Loucy (cell line): ENCODE measurements at regions not wholly inside any gene's neighbourhood (a gene's known extent, or its start where the extent isn't known, plus 50 kb on each side); places are given as distances from the start of the nearest gene placed in this dataset.
A peak's percentile ranks its signal among the peaks of the same experiment; 100 is the strongest.

Source experiments
- H2AFZ ChIP-seq: fragments of 200-600 bp; sonication (generic); 2 replicates; pipeline ENCODE4 v1.6.0; 2016; ENCODE audit warnings: antibody characterized with exemption, mild to moderate bottlenecking, low read length, moderate library complexity
- H3F3A ChIP-seq: fragments of 200-600 bp; 2 replicates; pipeline ENCODE4 v1.6.0; 2016; ENCODE audit warnings: antibody characterized with exemption, low read depth, mild to moderate bottlenecking
- H3K27me3 ChIP-seq: fragments of 200-600 bp; sonication (generic); 2 replicates; pipeline ENCODE4 v1.6.1; 2014; ENCODE audit warnings: low read length, mild to moderate bottlenecking; ENCODE audit not compliant: insufficient read depth, poor library complexity, severe bottlenecking
- H3K36me3 ChIP-seq: fragments of 200-600 bp; sonication (generic); 2 replicates; pipeline ENCODE4 v1.6.1; 2016; ENCODE audit warnings: low read length; ENCODE audit not compliant: insufficient read depth
- H3K4me1 ChIP-seq: fragments of 200-600 bp; sonication (generic); 2 replicates; pipeline ENCODE4 v1.5.1; 2014; ENCODE audit warnings: low read length, mild to moderate bottlenecking; ENCODE audit not compliant: insufficient read depth, poor library complexity, severe bottlenecking
- H3K4me2 ChIP-seq: fragments of 200-600 bp; sonication (generic); 2 replicates; pipeline ENCODE4 v1.6.0; 2014; ENCODE audit warnings: antibody characterized with exemption, low read length, low read depth, mild to moderate bottlenecking; ENCODE audit not compliant: poor library complexity, severe bottlenecking
- H3K4me3 ChIP-seq: fragments of 200-600 bp; sonication (generic); 2 replicates; pipeline ENCODE4 v1.5.1; 2014; ENCODE audit warnings: low read length, mild to moderate bottlenecking, mixed read lengths; ENCODE audit not compliant: poor library complexity, severe bottlenecking
- H3K79me2 ChIP-seq: fragments of 200-600 bp; sonication (generic); 2 replicates; pipeline ENCODE4 v1.6.1; 2014; ENCODE audit warnings: low read length; ENCODE audit not compliant: insufficient read depth
- H3K9ac ChIP-seq: fragments of 200-600 bp; sonication (generic); 2 replicates; pipeline ENCODE4 v1.6.0; 2014; ENCODE audit warnings: mild to moderate bottlenecking, low read depth, low read length, moderate library complexity; ENCODE audit not compliant: poor library complexity, severe bottlenecking
- H3K9me2 ChIP-seq: fragments of 200-600 bp; sonication (generic); replicated peaks from 2 replicates; pipeline ENCODE4 v1.6.1; 2016; ENCODE audit warnings: low read depth, low read length, mixed read lengths
- H3K9me3 ChIP-seq: fragments of 200-600 bp; sonication (generic); 2 replicates; pipeline ENCODE4 v1.6.1; 2014; ENCODE audit warnings: mild to moderate bottlenecking, antibody characterized with exemption, low read length, low read depth; ENCODE audit not compliant: insufficient read depth
- H4K20me1 ChIP-seq: fragments of 200-600 bp; sonication (generic); 2 replicates; pipeline ENCODE4 v1.6.0; 2014; ENCODE audit warnings: antibody characterized with exemption, low read length, mild to moderate bottlenecking; ENCODE audit not compliant: insufficient read depth, poor library complexity, severe bottlenecking
- CTCF ChIP-seq: fragments of 200-600 bp; sonication (generic); conservative IDR thresholded peaks from 2 replicates; pipeline ENCODE4 v1.5.1; 2014; ENCODE audit warnings: mild to moderate bottlenecking, antibody characterized with exemption, low read length
- EZH2phosphoT487 ChIP-seq: fragments of 200-600 bp; IDR thresholded peaks from 2 replicates; pipeline ENCODE4 v1.6.1; 2018; ENCODE audit warnings: antibody characterized with exemption, mild to moderate bottlenecking, moderate library complexity, borderline replicate concordance

- no peaks in the 10 kb centered on the region for H4K20me1 ChIP-seq
- no peak overlapping the region for H3K9ac ChIP-seq
- H3K4me2 ChIP-seq: no peak overlapping the region
- no peaks in the 10 kb centered on the region for H3K27me3 ChIP-seq
- no peaks in the 10 kb centered on the region for H3K79me2 ChIP-seq
- TF ChIP-seq CTCF (peak; percentile 16; the same call in 1 of the 2 replicates), EZH2phosphoT487 (no peak)
- H3K9me2 ChIP-seq: no peaks in the 10 kb centered on the region
- no peaks in the 10 kb centered on the region for H3F3A ChIP-seq
- H3K36me3 ChIP-seq: no peaks in the 10 kb centered on the region
- no peak overlapping the region for H3K4me3 ChIP-seq
- no peak overlapping the region for H2AFZ ChIP-seq
- no peaks in the 10 kb centered on the region for H3K4me1 ChIP-seq
- H3K9me3 ChIP-seq: no peaks in the 10 kb centered on the region
These were observed 121.1 kb downstream of the SPATA18 start for GRCh38 chr4:52172166-52172565.

DNA sequence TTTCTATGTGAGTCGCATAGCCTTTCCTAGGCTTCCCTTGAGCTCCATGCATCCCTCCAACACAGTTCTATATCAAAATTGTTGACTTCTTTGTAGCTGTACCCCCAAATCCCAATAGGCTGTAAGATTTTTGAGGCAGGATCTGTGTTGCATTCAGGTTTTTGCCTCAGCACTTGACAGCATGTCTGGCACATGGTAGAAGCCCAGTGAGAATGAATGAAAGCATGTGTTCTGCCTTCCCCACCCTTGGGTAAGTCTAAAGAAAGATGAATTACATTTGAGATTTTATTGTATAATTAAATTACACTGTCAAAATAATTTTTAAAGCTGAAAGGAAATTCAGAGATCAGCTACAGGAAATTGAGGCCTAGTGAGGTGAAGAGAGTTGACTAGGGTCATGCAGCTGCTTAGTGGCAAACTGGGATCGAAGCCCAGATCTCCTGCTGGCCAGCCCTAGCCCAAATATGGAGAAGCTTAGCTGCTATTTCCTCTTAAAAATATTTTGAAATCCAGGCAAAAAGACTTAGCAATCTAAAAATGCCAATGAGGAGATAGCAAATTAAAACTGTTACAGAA, 122.5 kb downstream of the SPATA18 start:
- Histone ChIP-seq H3K4me2 (no peak overlapping the region), H3K4me3 (no peak overlapping the region), H3K9ac (no peak overlapping the region), H3K79me2 (no peaks in the 10 kb centered on the region), H3K9me2 (no peaks in the 10 kb centered on the region), H4K20me1 (no peaks in the 10 kb centered on the region), H3K27me3 (no peaks in the 10 kb centered on the region), H3K9me3 (no peaks in the 10 kb centered on the region), H2AFZ (no peak overlapping the region), H3K4me1 (no peaks in the 10 kb centered on the region), H3F3A (no peaks in the 10 kb centered on the region), H3K36me3 (no peaks in the 10 kb centered on the region)
- no peak for TF ChIP-seq CTCF
- TF ChIP-seq EZH2phosphoT487: no peak

- H3K4me3 ChIP-seq: no peak overlapping the region
- no peaks in the 10 kb centered on the region for H3F3A ChIP-seq
- H3K9me3 ChIP-seq: no peaks in the 10 kb centered on the region
- H3K4me1 ChIP-seq: no peaks in the 10 kb centered on the region
- no peak overlapping the region for H3K4me2 ChIP-seq
- H3K9ac ChIP-seq: no peak overlapping the region
- no peak overlapping the region for H2AFZ ChIP-seq
- H4K20me1 ChIP-seq: no peaks in the 10 kb centered on the region
- no peaks in the 10 kb centered on the region for H3K9me2 ChIP-seq
- no peaks in the 10 kb centered on the region for H3K79me2 ChIP-seq
- H3K36me3 ChIP-seq: no peaks in the 10 kb centered on the region
- no peaks in the 10 kb centered on the region for H3K27me3 ChIP-seq
- TF ChIP-seq EZH2phosphoT487 (no peak), CTCF (no peak)
These were observed 136.5 kb downstream of the SPATA18 start for GRCh38 chr4:52187603-52188002.
